Stomach (tissue), 8 donors: ENCODE measurements at regions not wholly inside any gene's neighbourhood (a gene's known extent, or its start where the extent isn't known, plus 50 kb on each side); places are given as distances from the start of the nearest gene placed in this dataset.

Experiments
- DNase-seq, 2 donors: peaks; one replicate each; pipeline versions ENCODE4 v3.0.0 to v3.0.0-alpha.2; 2013 to 2019
- H3K27ac ChIP-seq, 5 donors: fragments of 200-600 bp in 4 of 5; sonication (generic) in 4 of 5; one replicate each; pipeline ENCODE4 v1.5.1; 2013 to 2019; ENCODE audit warnings: mild to moderate bottlenecking in 1 of 5, moderate library complexity in 1 of 5
- H3K27me3 ChIP-seq, 3 donors: fragments of 200-600 bp; sonication (generic); one replicate each; pipeline ENCODE4 v1.5.1; 2017 to 2019; ENCODE audit warnings: mixed run types in 1 of 3
- H3K36me3 ChIP-seq, 4 donors: fragments of 200-600 bp; sonication (generic); 1 replicate in 3 of 4; 2 replicates in 1 of 4; pipeline ENCODE4 v1.5.1; 2016 to 2019
- H3K4me1 ChIP-seq, 4 donors: fragments of 200-600 bp; sonication (generic); one replicate each; pipeline ENCODE4 v1.5.1; 2016 to 2019
- H3K4me3 ChIP-seq, 4 donors: fragments of 200-600 bp; sonication (generic) in 3 of 4; one replicate each; pipeline ENCODE4 v1.5.1; 2016 to 2019; ENCODE audit warnings: mild to moderate bottlenecking in 1 of 4
- H3K9me3 ChIP-seq, 4 donors: fragments of 200-600 bp; sonication (generic); one replicate each; pipeline ENCODE4 v1.5.1; 2016 to 2019
- CTCF ChIP-seq, 7 experiments: fragments of 450-650 bp in 4 of 7; fragments of 200-600 bp in 3 of 7; sonication (generic) in 3 of 7; IDR thresholded peaks; one replicate each; pipeline ENCODE4 v1.5.1; 2016 to 2019; ENCODE audit warnings: antibody characterized with exemption in 7 of 7, control low read depth in 2 of 7, mild to moderate bottlenecking in 1 of 7
- EP300 ChIP-seq: sonication (generic); formaldehyde crosslinking; IDR thresholded peaks from one replicate; pipeline ENCODE4 v1.6.1; 2017; ENCODE audit warnings: antibody characterized with exemption
- POLR2A ChIP-seq, 4 donors: fragments of 450-650 bp; IDR thresholded peaks; one replicate each; pipeline ENCODE4 v1.6.1; 2016; ENCODE audit warnings: antibody characterized with exemption in 4 of 4, control low read depth in 2 of 4, mild to moderate bottlenecking in 1 of 4, moderate library complexity in 1 of 4
- POLR2AphosphoS5 ChIP-seq, 3 donors: sonication (generic); formaldehyde crosslinking; IDR thresholded peaks; one replicate each; pipeline ENCODE4 v1.6.1; 2016; ENCODE audit warnings: antibody characterized with exemption in 3 of 3
- WGBS, 5 donors: extraction: QIAGEN DNeasy Blood & Tissue Kit in 3 of 5; methylation state at CpG; one replicate each; pipeline versions ENCODE4 v1.1.5 to v1.1.7; 2013 to 2018; 5-methylcytosine and 5-hydroxymethylcytosine counted together
- intact Hi-C: fragments of 100-400 bp; cut with DNase I; formaldehyde crosslinking; loops from one replicate; pipeline ENCODE4 v1.15.1; 2023; ENCODE audit warnings: low total_unique reads
- donor health status: healthy with polysubstance abuse.
- donor health status: Bipolar disorder and iron deficiency.
- donor health status: healthy.

GRCh38 chr7:118075936-118076335 is 108.0 kb upstream of the LSM8 start:
- Histone ChIP-seq H3K27me3 (no peaks in the 10 kb centered on the region), H3K27ac (no peak overlapping the region), H3K9me3 (no peaks in the 10 kb centered on the region), H3K4me1 (no peaks in the 10 kb centered on the region), H3K36me3 (no peaks in the 10 kb centered on the region), H3K4me3 (no peak overlapping the region)
- DNase-seq: no peak
- intact Hi-C loops: no loop called here
- TF ChIP-seq POLR2AphosphoS5 (IDR thresholded peaks at IDR 0.05): no peak
- no peak for TF ChIP-seq CTCF (IDR thresholded peaks at IDR 0.05)
- no peak for TF ChIP-seq POLR2A (IDR thresholded peaks at IDR 0.05)
- TF ChIP-seq EP300: no peak
- WGBS, 5 donors: 88 to 95% (median 89%) methylated on average over 2 of the region's 2 CpGs

- WGBS, 5 donors: 77 to 97% (median 89%) methylated on average over 3 of the region's 3 CpGs
- H3K4me1 ChIP-seq: no peaks in the 10 kb centered on the region
- H3K9me3 ChIP-seq: no peaks in the 10 kb centered on the region
- intact Hi-C loops: no loop called here
- no peak for DNase-seq
- H3K27ac ChIP-seq: no peak overlapping the region
- TF ChIP-seq POLR2AphosphoS5 (IDR thresholded peaks at IDR 0.05): no peak
- TF ChIP-seq POLR2A (IDR thresholded peaks at IDR 0.05): no peak
- TF ChIP-seq EP300: no peak
- no peak for TF ChIP-seq CTCF (IDR thresholded peaks at IDR 0.05)
- H3K36me3 ChIP-seq: no peaks in the 10 kb centered on the region
- no peaks in the 10 kb centered on the region for H3K27me3 ChIP-seq
- H3K4me3 ChIP-seq: no peak overlapping the region
Measured at GRCh38 chr7:118076564-118076963, 107.4 kb upstream of the LSM8 start.

GRCh38 chr7:118078015-118078414 is 105.9 kb upstream of the LSM8 start:
- Histone ChIP-seq H3K27me3 (no peaks in the 10 kb centered on the region), H3K36me3 (no peaks in the 10 kb centered on the region), H3K9me3 (no peaks in the 10 kb centered on the region), H3K4me3 (no peak overlapping the region), H3K4me1 (no peaks in the 10 kb centered on the region), H3K27ac (no peak overlapping the region)
- TF ChIP-seq EP300 (no peak), POLR2A (IDR thresholded peaks at IDR 0.05) (no peak), CTCF (IDR thresholded peaks at IDR 0.05) (no peak), POLR2AphosphoS5 (IDR thresholded peaks at IDR 0.05) (no peak)
- intact Hi-C loops: no loop called here
- DNase-seq: no peak

GRCh38 chr7:118079369-118079768 is 104.6 kb upstream of the LSM8 start:
- 78 to 93% (median 84%) methylated on average over 1 of the region's 1 CpG for WGBS, 5 donors
- Histone ChIP-seq H3K9me3 (no peaks in the 10 kb centered on the region), H3K36me3 (no peaks in the 10 kb centered on the region), H3K27ac (no peak overlapping the region), H3K4me1 (no peaks in the 10 kb centered on the region), H3K27me3 (no peaks in the 10 kb centered on the region), H3K4me3 (no peak overlapping the region)
- intact Hi-C loops: no loop called here
- TF ChIP-seq POLR2A (IDR thresholded peaks at IDR 0.05) (no peak), CTCF (IDR thresholded peaks at IDR 0.05) (no peak), POLR2AphosphoS5 (IDR thresholded peaks at IDR 0.05) (no peak), EP300 (no peak)
- DNase-seq: no peak
